ENCODE measurements at regions not wholly inside any gene's neighbourhood (a gene's known extent, or its start where the extent isn't known, plus 50 kb on each side); places are given as distances from the start of the nearest gene placed in this dataset.

DNA sequence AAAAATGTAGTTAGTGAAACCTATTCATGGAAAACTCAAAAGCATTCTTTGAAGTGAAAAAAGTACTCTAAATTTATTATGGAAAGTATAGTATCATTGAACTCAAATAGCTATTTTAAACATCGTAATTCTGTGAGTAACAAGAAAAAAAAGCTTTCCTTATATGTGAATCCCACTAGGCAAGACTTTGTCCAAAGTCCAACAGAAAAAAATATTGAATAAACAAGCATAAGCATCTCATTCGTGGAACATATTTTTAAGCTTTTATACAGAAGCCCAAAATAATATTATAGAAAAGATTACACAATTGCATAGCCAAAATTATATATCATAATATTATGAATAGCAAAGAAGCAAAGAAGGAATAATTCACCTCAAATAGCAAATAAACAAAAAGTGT is 79.4 kb upstream of the IFNE start:
- no peak for DNase-seq (ENCODE audit: low read depth in 4 of 4, low spot score in 1 of 4)

DNA sequence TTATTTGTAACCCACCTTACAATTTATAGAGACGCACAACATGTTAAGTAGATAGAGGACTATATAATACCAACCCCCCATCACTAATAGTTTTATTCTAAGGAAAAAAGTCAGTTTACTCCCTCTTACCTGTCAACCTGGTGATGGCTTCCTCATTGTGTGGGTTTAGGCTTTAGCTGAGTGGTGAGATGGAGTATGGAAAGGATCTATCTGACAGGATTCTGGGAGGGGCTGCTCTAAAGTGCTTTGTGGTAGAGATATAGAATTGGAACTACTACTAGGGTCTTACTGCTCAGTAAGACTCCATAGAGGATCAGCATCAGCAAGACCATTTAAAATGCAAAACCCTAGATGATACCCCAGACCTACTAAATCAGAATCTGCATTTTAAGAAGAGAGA is 82.1 kb upstream of the IFNE start:
- DNase-seq (ENCODE audit: low read depth in 4 of 4, low spot score in 1 of 4) = no peak

DNA sequence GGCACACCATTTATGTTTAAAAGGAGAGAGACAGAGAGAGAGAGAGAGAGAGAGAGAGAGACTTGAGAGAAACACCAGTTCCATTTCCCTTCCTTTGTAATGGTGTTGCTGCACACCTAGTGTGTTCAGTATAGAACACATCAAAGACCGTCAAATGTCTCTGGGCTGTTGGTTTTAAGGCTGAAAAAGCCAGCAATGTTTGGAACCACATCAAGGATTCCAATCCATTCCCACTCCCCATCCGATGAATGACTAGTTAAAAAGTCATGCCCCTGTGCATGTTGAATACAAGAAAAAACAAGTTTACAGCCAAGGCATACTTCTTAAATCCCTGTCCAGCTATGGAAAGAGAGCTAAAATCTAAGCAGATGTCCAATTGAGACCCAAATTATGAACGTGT is 83.0 kb upstream of the IFNE start:
- DNase-seq (ENCODE audit: low read depth in 4 of 4, low spot score in 1 of 4) = no peak

DNA sequence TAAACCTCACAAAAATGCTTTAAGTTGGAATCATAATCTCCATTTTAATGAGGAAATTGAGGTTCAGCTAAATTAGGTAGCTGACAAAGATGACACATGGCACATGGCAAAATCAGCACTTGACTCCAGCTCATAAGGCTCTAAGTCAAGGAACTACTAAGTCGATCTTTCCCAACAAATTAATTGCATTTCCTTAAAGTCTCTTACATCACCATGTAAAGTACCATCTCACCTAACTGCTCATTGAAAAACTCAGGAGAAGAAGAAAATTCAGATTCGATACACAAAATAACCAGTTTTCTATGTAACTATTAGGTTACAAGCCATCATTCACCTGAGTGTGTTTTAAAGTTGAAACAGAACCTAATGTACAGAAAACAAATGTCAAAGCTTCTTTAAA is 85.8 kb upstream of the IFNE start:
- DNase-seq (ENCODE audit: low read depth in 4 of 4, low spot score in 1 of 4) = no peak

DNA sequence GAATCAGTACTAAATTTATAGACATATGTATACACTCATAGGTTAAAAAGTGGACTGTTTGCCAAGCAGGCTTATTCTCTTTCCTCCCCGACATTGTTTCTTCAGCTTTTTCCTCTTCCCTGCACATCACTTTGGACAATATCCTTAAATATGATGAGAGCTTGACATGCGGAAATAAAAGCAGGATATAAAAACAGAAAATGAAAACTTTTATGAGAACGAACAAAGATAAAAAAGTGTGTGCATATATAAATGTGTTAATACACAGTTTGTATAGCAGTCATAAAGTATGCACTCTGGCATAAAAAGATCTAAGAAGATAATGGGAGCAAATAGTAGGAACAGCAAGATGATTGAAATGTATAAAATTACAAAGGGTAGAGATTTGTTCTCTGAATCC is 86.4 kb upstream of the IFNE start:
- no peak for DNase-seq (ENCODE audit: low read depth in 4 of 4, low spot score in 1 of 4)

DNA sequence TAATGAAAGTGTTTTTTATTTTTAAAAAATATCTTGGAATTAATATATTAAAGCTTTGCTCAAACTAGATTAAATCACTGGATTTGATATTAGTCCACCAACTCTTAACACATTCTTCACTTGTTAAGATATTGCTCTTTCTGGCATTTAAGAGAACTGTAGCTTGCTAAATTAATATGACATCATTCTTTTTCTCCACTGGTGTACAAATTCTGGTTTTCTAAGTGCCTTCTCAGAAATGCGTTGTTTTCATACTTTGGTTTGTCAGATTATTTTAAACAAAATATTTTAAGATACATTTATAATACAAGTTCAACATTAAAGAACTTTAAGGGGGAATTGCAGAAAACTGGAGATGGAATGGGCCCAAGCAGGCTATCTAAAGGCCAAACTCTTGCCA is 87.6 kb upstream of the IFNE start:
- DNase-seq (ENCODE audit: low read depth in 4 of 4, low spot score in 1 of 4) = no peak

DNA sequence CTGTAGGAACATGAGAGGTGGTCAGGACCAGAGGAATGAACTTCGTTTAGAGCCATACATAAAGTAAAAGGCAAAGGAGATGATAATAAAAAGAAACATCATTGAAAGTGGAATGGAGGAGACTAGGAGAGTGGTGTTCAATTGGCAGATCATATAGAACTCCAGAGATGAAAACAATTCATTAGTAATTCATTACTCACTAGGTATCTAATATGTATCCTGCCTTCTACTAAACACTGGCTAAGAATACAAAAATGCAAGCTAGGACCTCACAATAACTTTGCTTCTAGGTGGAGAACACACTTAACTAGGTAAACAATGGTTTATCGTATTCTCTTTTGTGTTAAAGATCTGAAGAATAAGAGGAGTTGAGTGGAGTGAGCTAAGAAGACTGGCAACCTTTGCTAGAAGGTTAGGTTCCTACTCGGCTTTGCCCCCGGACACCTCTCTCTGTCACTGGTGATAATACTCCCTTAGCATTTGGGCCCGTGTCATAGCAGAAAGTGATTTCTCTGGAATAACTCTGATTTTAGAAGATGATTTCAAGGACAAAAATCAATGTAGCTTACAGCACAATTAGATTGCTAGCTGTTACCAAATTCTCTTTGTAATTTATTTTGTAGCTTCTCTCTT is 88.6 kb upstream of the IFNE start:
- no peak for DNase-seq (ENCODE audit: low read depth in 4 of 4, low spot score in 1 of 4)

DNA sequence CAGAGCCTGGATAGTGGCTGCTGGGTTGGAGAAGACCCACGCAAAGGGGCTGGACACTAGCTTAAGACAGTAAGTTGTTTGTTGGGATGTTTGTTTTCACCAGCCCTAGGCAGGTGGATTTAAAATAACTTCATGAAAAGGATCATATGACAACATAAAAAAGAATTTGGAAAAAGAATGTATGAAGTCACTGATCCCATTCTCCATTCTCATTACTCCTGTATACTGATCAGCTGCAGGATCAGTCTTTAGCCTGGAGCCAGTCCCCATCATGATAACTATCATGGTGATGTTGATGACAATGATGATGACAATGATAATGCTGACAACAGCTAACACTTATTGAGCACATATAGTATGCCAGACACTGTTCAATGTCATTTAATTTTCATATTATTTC is 92.1 kb upstream of the IFNE start:
- DNase-seq (ENCODE audit: low read depth in 4 of 4, low spot score in 1 of 4) = no peak

DNA sequence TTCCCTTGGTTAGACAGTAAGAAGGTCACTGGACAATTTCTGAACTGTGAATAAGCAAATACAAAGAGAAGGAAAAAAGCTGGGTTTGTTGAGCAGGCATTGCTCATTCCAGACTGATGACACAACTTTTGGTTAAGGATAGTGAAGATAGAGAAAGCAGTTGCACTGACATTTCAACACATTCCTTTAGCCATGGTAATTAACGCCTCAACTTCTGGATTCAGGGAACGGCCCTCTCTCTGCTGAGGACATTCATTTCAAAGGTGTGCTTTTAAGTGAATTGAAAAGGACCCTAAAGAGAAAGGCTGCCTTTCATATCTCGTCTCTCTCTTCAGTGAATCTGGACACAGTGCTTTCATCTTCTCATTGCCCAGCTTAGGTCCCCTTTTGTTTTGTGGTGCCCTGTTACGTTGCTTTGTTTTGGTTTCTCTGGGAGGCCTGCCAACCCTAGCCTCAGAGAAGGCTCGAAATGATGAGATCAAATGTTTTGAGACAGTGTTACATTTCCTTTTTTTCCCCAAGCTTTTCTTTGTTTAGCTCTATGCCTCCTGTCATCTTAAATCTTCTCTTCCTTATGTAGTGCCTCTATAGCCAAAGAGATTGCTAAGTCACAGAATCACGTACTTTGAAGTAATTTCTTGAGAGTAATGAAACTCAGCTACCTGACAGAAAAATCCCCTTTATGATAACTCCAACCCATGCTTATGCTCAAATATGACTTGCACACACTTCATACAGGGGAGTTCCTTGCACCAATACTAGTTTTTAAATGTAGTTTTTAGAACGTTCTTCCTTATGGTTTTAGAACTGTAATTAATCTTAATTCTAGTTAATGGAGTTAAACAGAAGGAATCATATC is 94.4 kb upstream of the IFNE start:
- DNase-seq (ENCODE audit: low read depth in 4 of 4, low spot score in 1 of 4) = no peak

DNA sequence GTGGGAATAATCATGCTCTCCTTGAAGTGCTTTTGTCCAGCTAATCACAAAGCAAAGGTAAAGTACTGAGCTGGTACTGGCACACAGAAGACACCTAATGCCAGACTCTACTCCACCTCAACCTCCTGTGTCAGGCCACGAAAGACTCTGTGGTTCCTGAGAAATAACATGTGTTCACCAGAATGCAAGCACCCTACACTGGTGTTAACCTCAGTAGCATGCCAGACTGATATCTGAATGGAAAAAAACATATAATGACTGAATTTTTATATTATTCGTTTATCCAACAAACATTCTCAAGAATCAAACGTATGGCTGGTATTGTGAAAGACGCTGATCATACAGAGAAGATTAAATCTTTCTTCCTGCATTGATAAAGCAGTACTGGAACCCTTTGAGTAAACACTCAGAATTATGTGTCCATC is 97.1 kb upstream of the IFNE start:
- no peak for DNase-seq (ENCODE audit: low read depth in 4 of 4, low spot score in 1 of 4)

DNA sequence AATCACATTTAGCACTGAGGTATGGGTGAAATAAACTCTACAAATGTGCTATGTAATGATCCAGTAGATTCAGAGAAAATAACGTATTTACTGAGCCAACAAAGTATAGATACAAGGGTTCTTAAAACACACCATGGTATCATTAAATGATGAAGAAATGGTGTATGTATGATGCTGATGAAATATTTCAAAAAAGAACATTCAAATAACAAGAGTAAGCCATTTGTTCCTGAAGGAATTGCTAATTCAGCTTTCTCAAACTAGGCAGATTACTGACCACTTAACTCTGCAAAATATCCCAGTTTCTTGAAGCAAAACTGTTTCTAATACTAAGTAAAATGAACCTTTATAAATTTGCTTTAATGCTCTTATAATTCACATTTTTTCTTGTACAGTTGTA is 97.6 kb upstream of the IFNE start:
- no peak for DNase-seq (ENCODE audit: low read depth in 4 of 4, low spot score in 1 of 4)

DNA sequence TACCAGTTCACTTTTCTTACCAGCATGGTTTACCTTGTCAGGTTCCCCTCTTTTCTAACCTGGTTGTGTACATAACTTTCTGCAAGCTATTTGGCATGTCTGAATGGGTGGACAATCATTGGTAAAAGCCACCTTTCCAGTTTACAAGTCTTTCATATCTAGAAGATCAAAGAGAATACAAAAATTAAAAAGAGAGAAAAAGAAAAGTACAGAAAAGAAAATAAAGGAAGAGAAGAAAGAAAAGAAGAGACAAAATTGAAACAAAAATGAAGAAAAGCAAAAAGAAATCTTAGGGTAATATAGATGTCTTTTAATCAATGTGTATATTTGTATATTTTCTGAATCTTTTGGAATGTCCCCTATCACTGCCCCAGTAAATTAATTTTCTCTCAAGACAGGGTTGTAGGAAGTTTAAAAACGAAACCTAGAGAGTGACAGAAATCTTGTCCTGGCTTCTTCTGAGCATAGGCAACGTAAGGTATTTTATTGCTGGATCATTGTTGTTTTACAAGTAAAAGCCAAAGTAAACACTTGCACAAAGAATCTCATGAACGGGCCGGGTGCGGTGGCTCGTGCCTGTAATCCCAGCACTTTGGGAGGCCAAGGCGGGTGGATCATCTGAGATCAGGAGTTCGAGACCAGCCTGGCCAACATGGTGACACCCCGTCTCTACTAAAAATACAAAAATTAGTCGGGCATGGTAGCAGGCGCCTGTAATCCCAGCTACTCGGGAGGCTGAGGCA is 98.7 kb upstream of the IFNE start:
- no peak for DNase-seq (ENCODE audit: low read depth in 4 of 4, low spot score in 1 of 4)

DNA sequence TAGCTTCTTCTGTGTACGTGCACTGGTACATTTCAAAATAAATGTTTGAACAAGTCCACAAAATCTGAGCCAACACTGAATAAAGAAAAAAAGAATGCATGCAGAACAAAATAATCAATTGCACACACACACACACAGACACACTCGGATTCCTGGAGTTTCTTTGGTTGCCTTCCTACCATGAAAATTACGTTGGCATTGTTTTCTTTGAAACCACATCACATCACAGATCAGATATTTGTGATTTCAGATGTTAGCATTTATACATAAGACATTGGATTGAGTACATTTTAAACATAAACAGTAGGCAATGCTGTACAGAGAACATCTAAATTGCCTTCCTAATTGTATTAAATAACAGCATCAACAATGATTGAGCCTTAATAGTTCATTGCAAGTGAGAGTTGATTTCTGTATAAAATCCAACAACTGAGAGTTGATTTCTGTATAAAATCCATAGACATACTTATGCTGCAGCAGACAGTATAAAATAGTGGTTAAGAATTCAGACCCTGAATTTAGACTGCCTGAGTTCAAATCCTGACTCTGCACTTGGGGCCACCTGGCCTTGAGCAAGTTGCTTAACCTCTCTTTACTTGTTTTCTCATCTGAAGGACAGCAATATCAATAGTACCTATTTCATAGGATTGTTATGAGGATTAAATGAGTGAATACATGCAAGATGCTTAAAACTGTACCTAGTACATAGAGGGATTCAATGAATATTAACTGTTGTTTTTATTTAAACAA is 101.7 kb upstream of the IFNE start:
- no peak for DNase-seq (ENCODE audit: low read depth in 4 of 4, low spot score in 1 of 4)

DNA sequence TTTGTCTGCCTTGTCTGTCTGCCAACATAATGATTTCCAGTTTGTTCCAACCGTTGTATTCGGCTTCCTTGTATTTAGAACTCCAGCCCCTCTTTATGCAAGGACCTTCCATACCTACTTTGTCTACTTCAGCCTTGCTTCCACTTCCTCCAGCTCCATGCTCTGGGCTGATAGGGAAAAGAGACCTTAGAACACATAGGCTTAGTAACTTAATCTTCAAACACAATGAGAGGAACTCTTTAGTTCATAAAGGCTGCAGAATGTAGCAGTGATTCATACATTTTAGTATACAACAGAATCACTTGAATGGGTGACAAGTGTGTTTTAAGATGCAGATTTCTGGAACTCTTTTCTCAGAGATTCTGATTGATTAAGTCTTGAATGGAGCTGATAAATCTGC is 102.8 kb upstream of the IFNE start:
- no peak for DNase-seq (ENCODE audit: low read depth in 4 of 4, low spot score in 1 of 4)

DNA sequence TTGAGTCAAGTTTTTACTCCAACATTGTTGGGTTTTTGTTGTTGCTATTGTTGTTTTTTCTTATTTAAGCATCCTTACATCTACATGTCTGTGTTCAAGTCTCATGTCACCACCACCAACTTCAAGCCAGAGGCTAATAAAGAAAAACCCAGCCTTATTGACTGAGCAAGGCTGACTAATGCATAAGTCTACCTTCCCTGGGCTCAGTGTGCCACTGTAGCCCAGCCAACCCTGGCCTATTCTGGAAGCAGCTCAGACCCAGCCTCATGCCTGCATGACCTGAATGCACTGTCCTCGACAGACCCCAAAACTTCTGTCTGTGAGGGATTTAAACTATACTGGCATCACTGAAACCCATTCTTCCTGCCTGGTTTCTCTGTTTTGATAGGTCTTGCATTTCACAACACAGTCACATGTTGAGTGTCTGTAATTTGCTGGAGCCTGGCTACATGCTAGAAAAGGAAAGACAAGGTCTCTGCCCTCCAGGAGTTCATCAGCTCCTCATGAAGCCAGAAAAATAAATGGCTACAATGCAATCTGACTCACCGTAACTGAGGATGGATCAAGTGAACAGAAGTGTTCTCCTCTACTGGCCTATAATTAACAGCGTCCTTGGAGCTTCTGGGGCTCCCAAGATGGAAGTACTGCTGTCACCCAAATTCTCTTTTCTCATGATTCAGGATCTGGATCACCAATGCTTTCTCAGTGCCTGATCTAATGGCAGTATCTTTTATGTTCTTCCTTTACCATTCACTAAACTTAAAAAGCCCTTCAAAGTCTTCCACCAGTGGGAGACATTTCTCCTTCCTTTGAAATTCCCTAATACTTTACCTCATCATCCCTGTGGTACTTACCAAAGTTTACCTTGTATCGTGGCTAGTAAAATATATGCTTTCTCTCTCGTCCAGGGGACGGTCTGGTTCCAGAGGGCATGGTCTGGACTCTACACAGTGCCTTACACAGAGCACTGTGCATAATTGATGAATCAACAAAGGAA is 103.9 kb upstream of the IFNE start:
- no peak for DNase-seq (ENCODE audit: low read depth in 4 of 4, low spot score in 1 of 4)

DNA sequence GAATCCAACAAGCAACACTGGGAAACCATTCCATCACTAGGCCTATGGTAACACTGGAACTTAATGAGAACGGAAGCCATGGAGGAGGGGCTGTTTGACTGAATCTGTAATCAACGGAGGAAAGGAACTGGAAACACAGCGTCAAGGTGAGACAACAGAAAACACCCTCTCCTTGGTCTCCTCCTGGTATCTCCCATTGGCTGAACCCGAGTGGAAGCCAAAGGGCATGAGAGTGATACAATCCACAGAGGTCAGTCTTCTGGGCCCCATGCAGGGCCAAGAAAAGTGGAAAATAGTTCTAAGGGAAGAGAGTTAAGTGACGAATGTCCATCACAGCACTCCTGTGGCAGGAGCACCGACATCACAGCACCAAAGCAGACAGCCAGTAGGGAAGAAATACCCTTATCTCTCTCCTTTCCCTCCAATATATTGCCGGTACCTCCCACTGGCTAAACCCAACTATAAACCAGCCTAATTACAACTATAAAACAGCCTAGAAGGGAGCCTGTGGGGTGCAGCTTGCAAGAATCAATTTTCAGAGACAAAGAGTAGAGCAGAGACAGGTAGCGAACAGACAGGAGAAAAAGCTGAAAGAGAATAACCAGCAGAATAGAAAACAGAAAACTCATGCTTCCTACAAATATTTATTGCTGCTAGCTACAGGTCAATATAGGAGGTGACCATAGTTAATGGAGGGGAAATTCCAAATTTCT is 107.4 kb upstream of the IFNE start:
- DNase-seq (ENCODE audit: low read depth in 4 of 4, low spot score in 1 of 4) = no peak

DNA sequence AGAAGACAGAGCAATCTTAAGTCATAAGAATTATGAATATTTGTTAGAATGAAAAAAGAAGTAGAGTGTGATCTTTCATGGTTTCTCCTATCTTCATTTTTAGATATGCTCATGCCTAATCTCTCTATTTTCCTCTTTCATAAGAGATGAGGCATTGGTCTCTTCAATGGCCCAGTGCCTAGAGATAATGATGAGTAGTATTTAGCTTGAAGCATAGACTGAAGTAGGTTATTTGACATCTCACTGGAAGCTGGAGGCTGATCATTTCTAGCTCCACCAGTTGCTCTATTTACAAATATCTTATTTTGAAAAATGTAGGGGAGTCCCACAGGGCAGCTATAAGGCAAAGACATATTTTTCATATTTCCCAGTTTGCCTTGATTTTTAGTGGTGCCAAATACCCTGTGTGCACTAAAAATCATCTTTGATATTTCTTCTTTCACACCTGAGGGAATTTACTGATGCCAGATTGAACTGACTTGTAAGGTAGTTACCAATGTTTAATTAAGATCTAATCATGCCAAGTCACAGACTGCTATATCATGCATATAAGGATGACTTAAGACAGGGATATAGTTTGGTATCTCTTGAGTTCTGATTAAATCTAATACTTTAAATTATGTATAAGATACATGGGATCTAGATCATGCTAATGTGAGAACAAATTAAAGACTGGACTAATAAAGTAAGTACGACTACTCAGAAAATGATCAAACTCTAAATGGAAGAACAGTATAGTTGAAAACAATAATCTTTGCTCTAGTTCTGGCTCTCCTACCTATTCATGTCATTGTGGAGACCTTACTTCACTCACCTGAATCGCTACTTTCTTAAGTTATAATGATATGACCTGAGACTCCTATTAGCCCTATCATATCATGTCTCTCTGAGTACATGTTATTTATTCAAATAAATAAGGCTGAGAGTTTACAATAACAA is 108.2 kb upstream of the IFNE start:
- DNase-seq (ENCODE audit: low read depth in 4 of 4, low spot score in 1 of 4) = no peak

DNA sequence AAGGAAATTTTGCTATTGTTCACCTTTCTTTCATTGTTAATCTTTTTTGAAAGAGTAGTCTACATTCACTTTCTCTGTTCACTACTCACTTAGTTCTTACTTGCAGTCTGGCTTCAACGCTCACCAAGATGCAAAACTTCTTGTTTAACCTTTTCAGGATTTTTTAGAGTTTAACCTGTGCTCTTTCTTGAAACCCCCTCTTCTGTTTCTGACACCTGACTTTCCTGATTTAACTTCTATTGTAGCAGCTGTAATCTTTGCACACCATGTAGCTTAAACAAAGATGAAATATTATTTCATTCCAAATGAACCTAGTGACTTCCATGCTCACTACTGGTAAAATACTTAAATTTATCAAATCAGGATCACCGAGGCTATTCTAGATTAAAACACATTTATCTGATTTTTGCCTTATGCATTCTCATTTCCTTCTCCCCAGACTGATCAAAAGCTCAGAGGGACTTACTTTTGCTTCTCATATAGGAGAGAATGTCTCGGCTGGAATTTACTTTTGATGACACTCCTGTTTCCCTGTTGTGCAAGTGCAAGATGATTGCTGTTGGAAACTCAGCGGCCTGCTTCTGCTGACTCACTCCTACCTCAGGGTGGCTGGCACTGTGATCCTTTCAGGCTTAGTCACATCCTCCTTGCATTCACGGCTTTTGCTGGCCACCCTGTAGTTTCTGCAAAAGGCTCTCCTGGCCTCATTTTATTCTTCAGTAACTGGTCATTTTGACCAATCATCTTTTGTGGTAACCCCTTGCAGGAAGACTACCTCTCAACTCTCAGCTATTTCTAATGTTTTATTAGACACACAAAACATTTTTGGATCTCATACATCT is 109.3 kb upstream of the IFNE start:
- DNase-seq (ENCODE audit: low read depth in 4 of 4, low spot score in 1 of 4) = peak; percentile 16 to 50 (median 38)

All from stimulated activated CD4-positive, alpha-beta T cell treated with anti-CD3 and anti-CD28 coated beads, Interleukin-1b, Interleukin-23, amount 100 ng/mL, for 24 hours (primary cell).